Mammary epithelial cell (primary cell): ENCODE measurements at regions not wholly inside any gene's neighbourhood (a gene's known extent, or its start where the extent isn't known, plus 50 kb on each side); places are given as distances from the start of the nearest gene placed in this dataset.

Experiments
- EZH2 ChIP-seq: IDR thresholded peaks from 2 replicates; pipeline ENCODE4 v1.6.1; 2012; ENCODE audit warnings: low read length, inconsistent platforms, borderline replicate concordance
- TF ChIP-seq, protein P1 (sequence below), 2 donors: IDR thresholded peaks in 1 of 2; conservative IDR thresholded peaks in 1 of 2; 2 replicates each; pipeline ENCODE4 v1.5.1; 2011 to 2012; ENCODE audit warnings: inconsistent platforms in 2 of 2, low read length in 2 of 2, mild to moderate bottlenecking in 2 of 2, control low read depth in 1 of 2, low read depth in 1 of 2; ENCODE audit not compliant: insufficient read depth in 1 of 2; ENCODE audit errors: extremely low read depth in 1 of 2

DNA sequence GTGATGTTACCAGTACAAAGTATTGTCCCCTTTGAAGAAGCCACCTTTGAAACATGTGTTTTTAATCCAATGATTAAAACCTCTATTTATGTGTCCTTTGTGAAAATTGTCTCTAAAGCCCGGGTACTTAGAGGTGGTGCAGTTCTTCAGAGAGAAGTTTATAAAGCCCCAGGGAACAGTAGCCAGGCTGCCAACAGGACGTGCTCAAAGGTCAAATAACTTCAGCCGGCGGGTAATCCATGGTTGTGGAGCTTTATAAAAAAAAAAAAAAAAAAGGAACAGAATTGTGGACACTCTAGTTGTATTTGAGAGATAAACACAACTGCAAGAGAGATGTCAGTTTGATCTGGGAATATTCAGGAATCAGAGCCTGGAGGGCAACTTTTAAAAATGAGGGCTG, 57.9 kb upstream of the CTNND2 start:
- TF ChIP-seq EZH2, result no peak
- TF ChIP-seq, protein P1, sequence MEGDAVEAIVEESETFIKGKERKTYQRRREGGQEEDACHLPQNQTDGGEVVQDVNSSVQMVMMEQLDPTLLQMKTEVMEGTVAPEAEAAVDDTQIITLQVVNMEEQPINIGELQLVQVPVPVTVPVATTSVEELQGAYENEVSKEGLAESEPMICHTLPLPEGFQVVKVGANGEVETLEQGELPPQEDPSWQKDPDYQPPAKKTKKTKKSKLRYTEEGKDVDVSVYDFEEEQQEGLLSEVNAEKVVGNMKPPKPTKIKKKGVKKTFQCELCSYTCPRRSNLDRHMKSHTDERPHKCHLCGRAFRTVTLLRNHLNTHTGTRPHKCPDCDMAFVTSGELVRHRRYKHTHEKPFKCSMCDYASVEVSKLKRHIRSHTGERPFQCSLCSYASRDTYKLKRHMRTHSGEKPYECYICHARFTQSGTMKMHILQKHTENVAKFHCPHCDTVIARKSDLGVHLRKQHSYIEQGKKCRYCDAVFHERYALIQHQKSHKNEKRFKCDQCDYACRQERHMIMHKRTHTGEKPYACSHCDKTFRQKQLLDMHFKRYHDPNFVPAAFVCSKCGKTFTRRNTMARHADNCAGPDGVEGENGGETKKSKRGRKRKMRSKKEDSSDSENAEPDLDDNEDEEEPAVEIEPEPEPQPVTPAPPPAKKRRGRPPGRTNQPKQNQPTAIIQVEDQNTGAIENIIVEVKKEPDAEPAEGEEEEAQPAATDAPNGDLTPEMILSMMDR (conservative IDR thresholded peaks at IDR 0.05 in 1 of 2, IDR thresholded peaks at IDR 0.05 in 1 of 2; ENCODE audit: extremely low read depth in 1 of 2, insufficient read depth in 1 of 2, low read depth in 1 of 2, low read length in 2 of 2), result no peak
